K562 (cell line): ENCODE measurements at regions not wholly inside any gene's neighbourhood (a gene's known extent, or its start where the extent isn't known, plus 50 kb on each side); places are given as distances from the start of the nearest gene placed in this dataset.

ENCODE experiments used
- HDAC2 ChIP-seq: fragments of 450-650 bp; IDR thresholded peaks from 2 replicates; pipeline ENCODE4 v1.6.1; 2016; ENCODE audit warnings: mild to moderate bottlenecking
- JUNB ChIP-seq: fragments of 450-650 bp; formaldehyde crosslinking; conservative IDR thresholded peaks from 2 replicates; pipeline ENCODE4 v1.4.0; 2020; ENCODE audit warnings: mild to moderate bottlenecking

GRCh38 chr4:64598066-64598465, 188.8 kb upstream of the TECRL start:
- TF ChIP-seq JUNB (CRISPR knock-in tag) (no peak), HDAC2 (no peak)
